Loucy (cell line): ENCODE measurements at regions not wholly inside any gene's neighbourhood (a gene's known extent, or its start where the extent isn't known, plus 50 kb on each side); places are given as distances from the start of the nearest gene placed in this dataset.

ENCODE experiments used
- H2AFZ ChIP-seq: fragments of 200-600 bp; sonication (generic); 2 replicates; pipeline ENCODE4 v1.6.0; 2016; ENCODE audit warnings: antibody characterized with exemption, mild to moderate bottlenecking, low read length, moderate library complexity
- H3F3A ChIP-seq: fragments of 200-600 bp; 2 replicates; pipeline ENCODE4 v1.6.0; 2016; ENCODE audit warnings: antibody characterized with exemption, low read depth, mild to moderate bottlenecking
- H3K27me3 ChIP-seq: fragments of 200-600 bp; sonication (generic); 2 replicates; pipeline ENCODE4 v1.6.1; 2014; ENCODE audit warnings: low read length, mild to moderate bottlenecking; ENCODE audit not compliant: insufficient read depth, poor library complexity, severe bottlenecking
- H3K36me3 ChIP-seq: fragments of 200-600 bp; sonication (generic); 2 replicates; pipeline ENCODE4 v1.6.1; 2016; ENCODE audit warnings: low read length; ENCODE audit not compliant: insufficient read depth
- H3K4me1 ChIP-seq: fragments of 200-600 bp; sonication (generic); 2 replicates; pipeline ENCODE4 v1.5.1; 2014; ENCODE audit warnings: low read length, mild to moderate bottlenecking; ENCODE audit not compliant: insufficient read depth, poor library complexity, severe bottlenecking
- H3K4me2 ChIP-seq: fragments of 200-600 bp; sonication (generic); 2 replicates; pipeline ENCODE4 v1.6.0; 2014; ENCODE audit warnings: antibody characterized with exemption, low read length, low read depth, mild to moderate bottlenecking; ENCODE audit not compliant: poor library complexity, severe bottlenecking
- H3K4me3 ChIP-seq: fragments of 200-600 bp; sonication (generic); 2 replicates; pipeline ENCODE4 v1.5.1; 2014; ENCODE audit warnings: low read length, mild to moderate bottlenecking, mixed read lengths; ENCODE audit not compliant: poor library complexity, severe bottlenecking
- H3K79me2 ChIP-seq: fragments of 200-600 bp; sonication (generic); 2 replicates; pipeline ENCODE4 v1.6.1; 2014; ENCODE audit warnings: low read length; ENCODE audit not compliant: insufficient read depth
- H3K9ac ChIP-seq: fragments of 200-600 bp; sonication (generic); 2 replicates; pipeline ENCODE4 v1.6.0; 2014; ENCODE audit warnings: mild to moderate bottlenecking, low read depth, low read length, moderate library complexity; ENCODE audit not compliant: poor library complexity, severe bottlenecking
- H3K9me2 ChIP-seq: fragments of 200-600 bp; sonication (generic); replicated peaks from 2 replicates; pipeline ENCODE4 v1.6.1; 2016; ENCODE audit warnings: low read depth, low read length, mixed read lengths
- H3K9me3 ChIP-seq: fragments of 200-600 bp; sonication (generic); 2 replicates; pipeline ENCODE4 v1.6.1; 2014; ENCODE audit warnings: mild to moderate bottlenecking, antibody characterized with exemption, low read length, low read depth; ENCODE audit not compliant: insufficient read depth
- H4K20me1 ChIP-seq: fragments of 200-600 bp; sonication (generic); 2 replicates; pipeline ENCODE4 v1.6.0; 2014; ENCODE audit warnings: antibody characterized with exemption, low read length, mild to moderate bottlenecking; ENCODE audit not compliant: insufficient read depth, poor library complexity, severe bottlenecking
- EZH2phosphoT487 ChIP-seq: fragments of 200-600 bp; IDR thresholded peaks from 2 replicates; pipeline ENCODE4 v1.6.1; 2018; ENCODE audit warnings: antibody characterized with exemption, mild to moderate bottlenecking, moderate library complexity, borderline replicate concordance
- TF ChIP-seq, protein P1 (sequence below): fragments of 200-600 bp; sonication (generic); conservative IDR thresholded peaks from 2 replicates; pipeline ENCODE4 v1.5.1; 2014; ENCODE audit warnings: mild to moderate bottlenecking, antibody characterized with exemption, low read length

DNA sequence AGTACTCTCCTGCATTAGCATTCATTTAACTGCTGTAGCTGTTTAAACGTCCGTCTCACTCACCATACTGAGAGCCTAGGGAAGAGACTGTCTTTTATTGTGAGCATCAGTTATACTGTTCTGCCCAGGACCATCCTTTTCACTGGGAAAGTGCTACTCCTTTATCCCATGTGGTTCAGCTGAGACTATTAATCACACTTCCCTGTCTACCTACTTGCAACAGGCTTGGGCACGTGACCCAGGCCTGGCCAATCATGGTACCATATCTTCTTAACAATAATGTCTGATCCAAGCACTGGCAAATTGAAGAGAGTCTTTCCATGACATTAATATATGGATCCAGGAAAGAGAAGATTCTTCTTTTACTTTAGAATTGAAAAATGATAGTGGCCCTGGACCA is 108.1 kb downstream of the TM2D1 start:
- Histone ChIP-seq H3K9me3 (no peaks in the 10 kb centered on the region), H3K4me3 (no peak overlapping the region), H3K4me1 (peaks cover 6% of the 10 kb centered on the region), H2AFZ (no peak overlapping the region), H3K27me3 (no peaks in the 10 kb centered on the region), H3F3A (no peaks in the 10 kb centered on the region), H3K9ac (no peak overlapping the region), H3K9me2 (no peaks in the 10 kb centered on the region), H3K4me2 (no peak overlapping the region), H4K20me1 (no peaks in the 10 kb centered on the region), H3K79me2 (no peaks in the 10 kb centered on the region), H3K36me3 (no peaks in the 10 kb centered on the region)
- no peak for TF ChIP-seq EZH2phosphoT487
- TF ChIP-seq, protein P1, sequence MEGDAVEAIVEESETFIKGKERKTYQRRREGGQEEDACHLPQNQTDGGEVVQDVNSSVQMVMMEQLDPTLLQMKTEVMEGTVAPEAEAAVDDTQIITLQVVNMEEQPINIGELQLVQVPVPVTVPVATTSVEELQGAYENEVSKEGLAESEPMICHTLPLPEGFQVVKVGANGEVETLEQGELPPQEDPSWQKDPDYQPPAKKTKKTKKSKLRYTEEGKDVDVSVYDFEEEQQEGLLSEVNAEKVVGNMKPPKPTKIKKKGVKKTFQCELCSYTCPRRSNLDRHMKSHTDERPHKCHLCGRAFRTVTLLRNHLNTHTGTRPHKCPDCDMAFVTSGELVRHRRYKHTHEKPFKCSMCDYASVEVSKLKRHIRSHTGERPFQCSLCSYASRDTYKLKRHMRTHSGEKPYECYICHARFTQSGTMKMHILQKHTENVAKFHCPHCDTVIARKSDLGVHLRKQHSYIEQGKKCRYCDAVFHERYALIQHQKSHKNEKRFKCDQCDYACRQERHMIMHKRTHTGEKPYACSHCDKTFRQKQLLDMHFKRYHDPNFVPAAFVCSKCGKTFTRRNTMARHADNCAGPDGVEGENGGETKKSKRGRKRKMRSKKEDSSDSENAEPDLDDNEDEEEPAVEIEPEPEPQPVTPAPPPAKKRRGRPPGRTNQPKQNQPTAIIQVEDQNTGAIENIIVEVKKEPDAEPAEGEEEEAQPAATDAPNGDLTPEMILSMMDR: no peak

DNA sequence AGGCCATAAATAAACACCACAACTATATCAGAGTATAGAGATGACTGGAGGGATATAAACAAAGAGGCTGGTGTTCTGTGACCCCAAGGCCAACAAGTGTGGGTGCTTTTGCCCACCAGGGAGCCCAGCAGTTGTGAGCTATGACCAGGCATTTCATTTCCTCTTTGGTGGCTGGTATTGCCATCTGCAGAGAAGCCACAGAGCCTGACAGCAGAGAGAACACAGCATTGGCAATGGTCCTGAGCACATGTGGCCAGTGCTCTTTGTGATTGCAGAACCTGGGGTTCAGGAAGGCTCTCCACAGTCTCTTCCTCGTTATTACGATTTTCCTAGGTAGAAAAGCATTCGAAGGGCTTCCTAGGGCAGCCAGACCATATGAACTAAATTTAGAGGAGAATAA is 112.3 kb downstream of the TM2D1 start:
- Histone ChIP-seq H4K20me1 (no peaks in the 10 kb centered on the region), H3K9ac (no peak overlapping the region), H3K4me3 (no peak overlapping the region), H3K36me3 (no peaks in the 10 kb centered on the region), H3K9me2 (no peaks in the 10 kb centered on the region), H3F3A (no peaks in the 10 kb centered on the region), H3K4me2 (no peak overlapping the region), H3K27me3 (no peaks in the 10 kb centered on the region), H2AFZ (peak overlapping the region; percentile 83), H3K4me1 (peaks cover 6% of the 10 kb centered on the region), H3K79me2 (no peaks in the 10 kb centered on the region), H3K9me3 (no peaks in the 10 kb centered on the region)
- no peak for TF ChIP-seq EZH2phosphoT487
- TF ChIP-seq, protein P1: no peak

- Histone ChIP-seq H3K4me3 (no peak overlapping the region), H4K20me1 (no peaks in the 10 kb centered on the region), H3K9me3 (no peaks in the 10 kb centered on the region), H3K79me2 (no peaks in the 10 kb centered on the region), H2AFZ (no peak overlapping the region), H3F3A (no peaks in the 10 kb centered on the region), H3K9me2 (no peaks in the 10 kb centered on the region), H3K27me3 (no peaks in the 10 kb centered on the region), H3K9ac (no peak overlapping the region), H3K4me2 (no peak overlapping the region), H3K36me3 (no peaks in the 10 kb centered on the region), H3K4me1 (peaks cover 6% of the 10 kb centered on the region)
- TF ChIP-seq, protein P1: no peak
- TF ChIP-seq EZH2phosphoT487: no peak
These were observed 115.9 kb downstream of the TM2D1 start for GRCh38 chr1:61609040-61609439.
